SK-N-SH treated with all-trans-retinoic acid at 6 μM for 48 hours (cell line): ENCODE measurements at regions not wholly inside any gene's neighbourhood (a gene's known extent, or its start where the extent isn't known, plus 50 kb on each side); places are given as distances from the start of the nearest gene placed in this dataset.

Experiments used
- ATAC-seq: fragments of 200-7000 bp; cut with Tn5 transposase; 3 replicates; pipeline ENCODE4 v1.9.1; 2020; ENCODE audit warnings: mild to moderate bottlenecking, moderate library complexity
- ARNTL ChIP-seq: fragments of 450-650 bp; formaldehyde crosslinking; IDR thresholded peaks from 2 replicates; pipeline ENCODE4 v1.5.0; 2020; ENCODE audit warnings: low read depth, mild to moderate bottlenecking, moderate library complexity, borderline replicate concordance
- BACH2 ChIP-seq: fragments of 250-450 bp; sonication (Bioruptor Pico); IDR thresholded peaks from 2 replicates; pipeline ENCODE4 v1.9.0; 2021; ENCODE audit warnings: mild to moderate bottlenecking, borderline replicate concordance
- CREB5 ChIP-seq: fragments of 250-450 bp; sonication (Bioruptor Pico); IDR thresholded peaks from 2 replicates; pipeline ENCODE4 v1.5.1; 2020; ENCODE audit warnings: low read depth, mild to moderate bottlenecking, moderate library complexity
- CSDC2 ChIP-seq: fragments of 250-450 bp; sonication (Bioruptor Pico); IDR thresholded peaks from 2 replicates; pipeline ENCODE4 v1.5.0; 2020; ENCODE audit warnings: mild to moderate bottlenecking, moderate library complexity
- CSRNP3 ChIP-seq: fragments of 250-450 bp; sonication (Bioruptor Pico); IDR thresholded peaks from 2 replicates; pipeline ENCODE4 v1.5.1; 2021; ENCODE audit warnings: mild to moderate bottlenecking, moderate library complexity
- ESRRG ChIP-seq: fragments of 250-450 bp; sonication (Bioruptor Pico); IDR thresholded peaks from 2 replicates; pipeline ENCODE4 v1.6.1; 2021; ENCODE audit warnings: mild to moderate bottlenecking
- GLIS3 ChIP-seq: fragments of 250-450 bp; sonication (Bioruptor Pico); IDR thresholded peaks from 2 replicates; pipeline ENCODE4 v1.5.0; 2020; ENCODE audit warnings: mild to moderate bottlenecking, moderate library complexity
- ISL1 ChIP-seq: fragments of 250-450 bp; sonication (Bioruptor Pico); IDR thresholded peaks from 2 replicates; pipeline ENCODE4 v2.1.2; 2022; ENCODE audit warnings: mild to moderate bottlenecking, moderate library complexity
- OSR1 ChIP-seq: fragments of 250-450 bp; sonication (Bioruptor Pico); IDR thresholded peaks from 2 replicates; pipeline ENCODE4 v1.8.0; 2022; ENCODE audit warnings: moderate library complexity, mild to moderate bottlenecking, inconsistent platforms
- POU6F1 ChIP-seq: fragments of 250-450 bp; sonication (Bioruptor Pico); IDR thresholded peaks from 2 replicates; pipeline ENCODE4 v1.8.0; 2021; ENCODE audit warnings: low read depth, mild to moderate bottlenecking, moderate library complexity, borderline replicate concordance
- PPARA ChIP-seq: fragments of 250-450 bp; sonication (Bioruptor Pico); IDR thresholded peaks from 2 replicates; pipeline ENCODE4 v1.5.0; 2020; ENCODE audit warnings: mild to moderate bottlenecking, borderline replicate concordance
- RARB ChIP-seq: fragments of 250-450 bp; sonication (Bioruptor Pico); IDR thresholded peaks from 2 replicates; pipeline ENCODE4 v1.8.0; 2021; ENCODE audit warnings: mild to moderate bottlenecking, moderate library complexity
- SNAI2 ChIP-seq: fragments of 250-450 bp; sonication (Bioruptor Pico); IDR thresholded peaks from 2 replicates; pipeline ENCODE4 v1.5.0; 2020; ENCODE audit warnings: mild to moderate bottlenecking, moderate library complexity
- TCF4 ChIP-seq: fragments of 250-450 bp; sonication (Bioruptor Pico); IDR thresholded peaks from 2 replicates; pipeline ENCODE4 v1.8.0; 2021; ENCODE audit warnings: mild to moderate bottlenecking, moderate library complexity, borderline replicate concordance
- TOX ChIP-seq: fragments of 250-450 bp; sonication (Bioruptor Pico); IDR thresholded peaks from 2 replicates; pipeline ENCODE4 v1.8.0; 2021; ENCODE audit warnings: mild to moderate bottlenecking, moderate library complexity, borderline replicate concordance
- TSHZ2 ChIP-seq: fragments of 250-450 bp; sonication (Bioruptor Pico); IDR thresholded peaks from 2 replicates; pipeline ENCODE4 v1.5.0; 2020; ENCODE audit warnings: mild to moderate bottlenecking, moderate library complexity
- ZC3H10 ChIP-seq: fragments of 250-450 bp; sonication (Bioruptor Pico); IDR thresholded peaks from 2 replicates; pipeline ENCODE4 v1.5.1; 2021; ENCODE audit warnings: mild to moderate bottlenecking, moderate library complexity
- ZFP3 ChIP-seq: fragments of 250-450 bp; sonication (Bioruptor Pico); IDR thresholded peaks from 2 replicates; pipeline ENCODE4 v1.5.0; 2020; ENCODE audit warnings: mild to moderate bottlenecking, moderate library complexity
- ZFP30 ChIP-seq: fragments of 450-650 bp; formaldehyde crosslinking; IDR thresholded peaks from 2 replicates; pipeline ENCODE4 v1.5.0; 2022; ENCODE audit warnings: mild to moderate bottlenecking, moderate library complexity
- ZNF70 ChIP-seq: fragments of 450-650 bp; formaldehyde crosslinking; IDR thresholded peaks from 2 replicates; pipeline ENCODE4 v1.5.0; 2020; ENCODE audit warnings: mild to moderate bottlenecking, moderate library complexity
- ZNF8 ChIP-seq: fragments of 450-650 bp; formaldehyde crosslinking; IDR thresholded peaks from 2 replicates; pipeline ENCODE4 v1.5.0; 2020; ENCODE audit warnings: mild to moderate bottlenecking, moderate library complexity

GRCh38 chr17:31609996-31610910 lies 218.8 kb downstream of the RAB11FIP4 start:
- ATAC-seq: no peak
- no peak for TF ChIP-seq ZFP3 (CRISPR knock-in tag)
- no peak for TF ChIP-seq ZNF8 (CRISPR knock-in tag)
- TF ChIP-seq TOX: no peak
- TF ChIP-seq ZFP30: no peak
- no peak for TF ChIP-seq GLIS3 (CRISPR knock-in tag)
- no peak for TF ChIP-seq ESRRG
- TF ChIP-seq ARNTL (CRISPR knock-in tag): no peak
- no peak for TF ChIP-seq BACH2 (CRISPR knock-in tag)
- no peak for TF ChIP-seq ZC3H10 (CRISPR knock-in tag)
- TF ChIP-seq CSDC2 (CRISPR knock-in tag): no peak
- TF ChIP-seq TSHZ2 (CRISPR knock-in tag): no peak
- TF ChIP-seq ISL1 (CRISPR knock-in tag): no peak
- no peak for TF ChIP-seq ZNF70 (CRISPR knock-in tag)
- no peak for TF ChIP-seq OSR1 (CRISPR knock-in tag)
- TF ChIP-seq CSRNP3: no peak
- no peak for TF ChIP-seq SNAI2 (CRISPR knock-in tag)
- no peak for TF ChIP-seq TCF4 (CRISPR knock-in tag)
- no peak for TF ChIP-seq POU6F1 (CRISPR knock-in tag)

- TF ChIP-seq SNAI2 (CRISPR knock-in tag) (no peak), ZNF8 (CRISPR knock-in tag) (no peak), GLIS3 (CRISPR knock-in tag) (no peak), CREB5 (CRISPR knock-in tag) (no peak), ISL1 (CRISPR knock-in tag) (no peak), OSR1 (CRISPR knock-in tag) (no peak), BACH2 (CRISPR knock-in tag) (no peak), ZFP3 (CRISPR knock-in tag) (no peak), CSRNP3 (no peak), POU6F1 (CRISPR knock-in tag) (no peak), ZNF70 (CRISPR knock-in tag) (no peak), PPARA (no peak), TOX (no peak), ZC3H10 (CRISPR knock-in tag) (no peak), TCF4 (CRISPR knock-in tag) (no peak), TSHZ2 (CRISPR knock-in tag) (no peak), ZFP30 (no peak), RARB (CRISPR knock-in tag) (no peak), CSDC2 (CRISPR knock-in tag) (no peak)
- no peak for ATAC-seq
Measured at GRCh38 chr17:31609331-31609730, 217.9 kb downstream of the RAB11FIP4 start.
